ENCODE measurements at regions not wholly inside any gene's neighbourhood (a gene's known extent, or its start where the extent isn't known, plus 50 kb on each side); places are given as distances from the start of the nearest gene placed in this dataset.

DNA sequence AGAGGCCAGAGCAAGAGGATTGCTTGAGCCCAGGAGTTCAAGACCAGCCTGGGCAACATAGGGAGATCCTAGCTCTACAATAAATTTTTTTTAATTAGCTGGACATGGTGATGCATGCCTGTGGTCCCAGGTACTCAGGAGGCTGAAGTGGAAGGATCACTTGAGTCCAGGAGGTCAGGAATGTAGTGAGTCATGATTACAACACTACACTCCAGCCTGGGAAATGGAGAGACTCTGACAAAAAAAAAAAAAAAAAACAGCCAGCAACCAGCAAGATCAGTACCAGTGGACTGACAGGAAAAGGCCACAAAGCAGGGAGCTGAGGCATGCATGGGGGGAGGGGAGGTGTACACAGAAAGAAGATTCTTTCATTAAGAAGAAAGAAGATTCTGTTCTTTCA, 52.7 kb upstream of the RFXAP start:
- TF ChIP-seq EZH2 (IDR thresholded peaks at IDR 0.05; ENCODE audit: low read depth, unreplicated experiment) = no peak
- TF ChIP-seq, protein P1, sequence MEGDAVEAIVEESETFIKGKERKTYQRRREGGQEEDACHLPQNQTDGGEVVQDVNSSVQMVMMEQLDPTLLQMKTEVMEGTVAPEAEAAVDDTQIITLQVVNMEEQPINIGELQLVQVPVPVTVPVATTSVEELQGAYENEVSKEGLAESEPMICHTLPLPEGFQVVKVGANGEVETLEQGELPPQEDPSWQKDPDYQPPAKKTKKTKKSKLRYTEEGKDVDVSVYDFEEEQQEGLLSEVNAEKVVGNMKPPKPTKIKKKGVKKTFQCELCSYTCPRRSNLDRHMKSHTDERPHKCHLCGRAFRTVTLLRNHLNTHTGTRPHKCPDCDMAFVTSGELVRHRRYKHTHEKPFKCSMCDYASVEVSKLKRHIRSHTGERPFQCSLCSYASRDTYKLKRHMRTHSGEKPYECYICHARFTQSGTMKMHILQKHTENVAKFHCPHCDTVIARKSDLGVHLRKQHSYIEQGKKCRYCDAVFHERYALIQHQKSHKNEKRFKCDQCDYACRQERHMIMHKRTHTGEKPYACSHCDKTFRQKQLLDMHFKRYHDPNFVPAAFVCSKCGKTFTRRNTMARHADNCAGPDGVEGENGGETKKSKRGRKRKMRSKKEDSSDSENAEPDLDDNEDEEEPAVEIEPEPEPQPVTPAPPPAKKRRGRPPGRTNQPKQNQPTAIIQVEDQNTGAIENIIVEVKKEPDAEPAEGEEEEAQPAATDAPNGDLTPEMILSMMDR (conservative IDR thresholded peaks at IDR 0.05; ENCODE audit: low read depth in 2 of 2) = no peak
- TF ChIP-seq POLR2AphosphoS5 (IDR thresholded peaks at IDR 0.05; ENCODE audit: low read depth) = no peak
- TF ChIP-seq, protein P2, sequence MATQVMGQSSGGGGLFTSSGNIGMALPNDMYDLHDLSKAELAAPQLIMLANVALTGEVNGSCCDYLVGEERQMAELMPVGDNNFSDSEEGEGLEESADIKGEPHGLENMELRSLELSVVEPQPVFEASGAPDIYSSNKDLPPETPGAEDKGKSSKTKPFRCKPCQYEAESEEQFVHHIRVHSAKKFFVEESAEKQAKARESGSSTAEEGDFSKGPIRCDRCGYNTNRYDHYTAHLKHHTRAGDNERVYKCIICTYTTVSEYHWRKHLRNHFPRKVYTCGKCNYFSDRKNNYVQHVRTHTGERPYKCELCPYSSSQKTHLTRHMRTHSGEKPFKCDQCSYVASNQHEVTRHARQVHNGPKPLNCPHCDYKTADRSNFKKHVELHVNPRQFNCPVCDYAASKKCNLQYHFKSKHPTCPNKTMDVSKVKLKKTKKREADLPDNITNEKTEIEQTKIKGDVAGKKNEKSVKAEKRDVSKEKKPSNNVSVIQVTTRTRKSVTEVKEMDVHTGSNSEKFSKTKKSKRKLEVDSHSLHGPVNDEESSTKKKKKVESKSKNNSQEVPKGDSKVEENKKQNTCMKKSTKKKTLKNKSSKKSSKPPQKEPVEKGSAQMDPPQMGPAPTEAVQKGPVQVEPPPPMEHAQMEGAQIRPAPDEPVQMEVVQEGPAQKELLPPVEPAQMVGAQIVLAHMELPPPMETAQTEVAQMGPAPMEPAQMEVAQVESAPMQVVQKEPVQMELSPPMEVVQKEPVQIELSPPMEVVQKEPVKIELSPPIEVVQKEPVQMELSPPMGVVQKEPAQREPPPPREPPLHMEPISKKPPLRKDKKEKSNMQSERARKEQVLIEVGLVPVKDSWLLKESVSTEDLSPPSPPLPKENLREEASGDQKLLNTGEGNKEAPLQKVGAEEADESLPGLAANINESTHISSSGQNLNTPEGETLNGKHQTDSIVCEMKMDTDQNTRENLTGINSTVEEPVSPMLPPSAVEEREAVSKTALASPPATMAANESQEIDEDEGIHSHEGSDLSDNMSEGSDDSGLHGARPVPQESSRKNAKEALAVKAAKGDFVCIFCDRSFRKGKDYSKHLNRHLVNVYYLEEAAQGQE (IDR thresholded peaks at IDR 0.05; ENCODE audit: unreplicated experiment) = no peak

All from GM23338 (cell line).